Lower leg skin (tissue), 3 donors: ENCODE measurements at regions not wholly inside any gene's neighbourhood (a gene's known extent, or its start where the extent isn't known, plus 50 kb on each side); places are given as distances from the start of the nearest gene placed in this dataset.

ENCODE experiments used
- CTCF ChIP-seq, 3 donors: fragments of 450-650 bp; IDR thresholded peaks; one replicate each; pipeline ENCODE4 v1.5.1; 2016; ENCODE audit warnings: antibody characterized with exemption in 3 of 3, mild to moderate bottlenecking in 3 of 3, moderate library complexity in 2 of 3
- POLR2A ChIP-seq, 2 donors: fragments of 450-650 bp; IDR thresholded peaks; one replicate each; pipeline ENCODE4 v1.6.1; 2016 to 2017; ENCODE audit warnings: antibody characterized with exemption in 2 of 2, mild to moderate bottlenecking in 1 of 2, moderate library complexity in 1 of 2

DNA sequence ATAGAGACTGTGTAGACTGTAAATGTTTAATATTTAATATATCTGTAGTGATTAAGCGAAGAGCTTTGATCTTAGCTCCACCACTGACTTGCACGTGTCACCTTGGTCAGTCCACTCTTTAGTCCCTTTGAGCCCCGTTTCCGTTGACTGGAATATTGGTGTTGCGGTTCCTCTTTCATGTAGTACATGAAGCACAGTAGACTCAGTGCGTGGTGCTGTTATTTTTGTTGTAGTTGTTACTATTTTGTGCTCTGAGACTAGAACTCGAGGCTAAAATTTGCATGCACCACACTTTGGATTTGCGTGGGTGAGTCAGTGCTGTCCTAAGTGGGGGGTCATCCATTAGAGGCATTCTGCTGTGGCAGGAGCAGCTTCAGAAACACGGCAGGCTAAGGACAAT, 291.4 kb downstream of the QKI start:
- no peak for TF ChIP-seq CTCF (IDR thresholded peaks at IDR 0.05)
- TF ChIP-seq POLR2A (IDR thresholded peaks at IDR 0.05): no peak
